Glutamatergic neuron (in vitro differentiated cells): ENCODE measurements at regions not wholly inside any gene's neighbourhood (a gene's known extent, or its start where the extent isn't known, plus 50 kb on each side); places are given as distances from the start of the nearest gene placed in this dataset.

ENCODE experiments used
- DNase-seq: peaks from one replicate; pipeline ENCODE4 v3.0.0; 2022
- H3K27ac Mint-ChIP-seq: one replicate; pipeline ENCODE4 v1.8.0; 2020; ENCODE audit warnings: mild to moderate bottlenecking, mixed read lengths, inconsistent platforms; ENCODE audit not compliant: unreplicated experiment
- H3K27me3 Mint-ChIP-seq: one replicate; pipeline ENCODE4 v1.8.0; 2020; ENCODE audit warnings: mild to moderate bottlenecking, moderate library complexity, mixed read lengths, inconsistent platforms; ENCODE audit not compliant: unreplicated experiment
- H3K36me3 Mint-ChIP-seq: one replicate; pipeline ENCODE4 v1.8.0; 2020; ENCODE audit warnings: mild to moderate bottlenecking, mixed read lengths, inconsistent platforms; ENCODE audit not compliant: unreplicated experiment
- H3K4me1 Mint-ChIP-seq: one replicate; pipeline ENCODE4 v1.8.0; 2020; ENCODE audit warnings: mild to moderate bottlenecking, low read depth, mixed read lengths, inconsistent platforms; ENCODE audit not compliant: unreplicated experiment
- H3K4me3 Mint-ChIP-seq: one replicate; pipeline ENCODE4 v1.8.0; 2020; ENCODE audit warnings: mild to moderate bottlenecking, mixed read lengths, inconsistent platforms; ENCODE audit not compliant: unreplicated experiment
- H3K9me3 Mint-ChIP-seq: one replicate; pipeline ENCODE4 v1.8.0; 2020; ENCODE audit warnings: mild to moderate bottlenecking, moderate library complexity, mixed read lengths, inconsistent platforms; ENCODE audit not compliant: unreplicated experiment
- CTCF ChIP-seq: fragments of 200-600 bp; sonication (generic); IDR thresholded peaks from one replicate; pipeline ENCODE4 v1.5.0; 2021; ENCODE audit not compliant: partially characterized antibody, unreplicated experiment

- Mint-ChIP-seq H3K4me1 (no peaks in the 10 kb centered on the region), H3K4me3 (no peak overlapping the region), H3K27ac (no peak overlapping the region), H3K36me3 (peaks cover 46% of the 10 kb centered on the region), H3K9me3 (peaks cover 16% of the 10 kb centered on the region), H3K27me3 (peaks cover 8% of the 10 kb centered on the region)
- DNase-seq = no peak
- TF ChIP-seq CTCF = no peak
Measured at GRCh38 chr15:72948662-72949061, 103.6 kb upstream of the NEO1 start.

- no peak for DNase-seq
- Mint-ChIP-seq H3K27me3 (peaks cover 8% of the 10 kb centered on the region), H3K27ac (no peak overlapping the region), H3K4me3 (no peak overlapping the region), H3K36me3 (peaks cover 46% of the 10 kb centered on the region), H3K4me1 (no peaks in the 10 kb centered on the region), H3K9me3 (peaks cover 16% of the 10 kb centered on the region)
- no peak for TF ChIP-seq CTCF
Measured at GRCh38 chr15:72947709-72948108, 104.6 kb upstream of the NEO1 start.

GRCh38 chr15:72944565-72944964 lies 107.7 kb upstream of the NEO1 start:
- Mint-ChIP-seq H3K9me3 (peaks cover 8% of the 10 kb centered on the region), H3K27me3 (peaks cover 3% of the 10 kb centered on the region), H3K27ac (no peak overlapping the region), H3K4me1 (peaks cover 2% of the 10 kb centered on the region), H3K4me3 (no peak overlapping the region), H3K36me3 (peaks cover 32% of the 10 kb centered on the region)
- no peak for TF ChIP-seq CTCF
- no peak for DNase-seq

GRCh38 chr15:72940229-72940622 lies 112.0 kb upstream of the NEO1 start:
- H3K36me3 Mint-ChIP-seq = peaks cover 13% of the 10 kb centered on the region
- TF ChIP-seq CTCF = no peak
- no peak for DNase-seq
- H3K4me1 Mint-ChIP-seq = peaks cover 9% of the 10 kb centered on the region
- no peak overlapping the region for H3K4me3 Mint-ChIP-seq
- H3K9me3 Mint-ChIP-seq = peaks cover 2% of the 10 kb centered on the region
- H3K27ac Mint-ChIP-seq = no peak overlapping the region
- no peaks in the 10 kb centered on the region for H3K27me3 Mint-ChIP-seq

DNA sequence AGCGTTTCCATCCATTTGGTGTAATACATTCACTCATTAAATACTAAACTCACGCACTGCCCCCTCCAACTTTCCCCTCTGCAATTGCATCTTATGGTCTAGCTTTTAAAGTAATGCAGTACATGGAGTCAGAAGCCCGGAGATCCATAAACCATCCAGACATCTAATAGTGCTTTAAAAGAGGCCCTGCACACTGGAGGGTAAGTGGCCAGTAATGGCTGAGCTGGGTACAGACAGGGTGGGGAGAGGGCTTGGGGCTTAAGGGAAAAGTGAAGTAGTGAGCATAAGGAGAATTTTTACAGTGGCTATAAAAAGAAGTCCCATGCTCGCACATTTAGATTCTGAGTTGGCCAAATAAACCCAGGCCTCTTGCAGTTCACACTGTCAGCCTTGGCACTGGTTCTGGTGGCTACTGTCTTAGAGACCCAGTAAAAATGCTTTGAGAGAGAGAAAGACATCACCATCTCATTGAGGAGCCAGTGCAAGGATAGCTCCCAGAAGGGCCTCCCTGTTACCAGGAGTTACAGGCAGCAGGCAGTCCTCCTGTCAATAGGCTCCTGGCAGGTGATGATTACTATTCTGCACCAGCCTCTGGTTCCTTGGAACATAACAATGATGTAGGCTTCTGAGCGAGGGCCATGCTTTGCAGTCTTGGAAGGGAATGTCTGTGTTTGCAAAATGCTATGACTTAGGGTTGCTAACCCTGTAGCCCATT lies 112.6 kb upstream of the NEO1 start:
- no peak for DNase-seq
- peaks cover 10% of the 10 kb centered on the region for H3K36me3 Mint-ChIP-seq
- peaks cover 9% of the 10 kb centered on the region for H3K4me1 Mint-ChIP-seq
- H3K27me3 Mint-ChIP-seq = no peaks in the 10 kb centered on the region
- H3K4me3 Mint-ChIP-seq = no peak overlapping the region
- peaks cover 2% of the 10 kb centered on the region for H3K9me3 Mint-ChIP-seq
- no peak overlapping the region for H3K27ac Mint-ChIP-seq
- TF ChIP-seq CTCF = no peak
